H9 (cell line): ENCODE measurements at regions not wholly inside any gene's neighbourhood (a gene's known extent, or its start where the extent isn't known, plus 50 kb on each side); places are given as distances from the start of the nearest gene placed in this dataset.

ENCODE experiments used
- DNase-seq: peaks from one replicate; pipeline ENCODE4 v3.0.0-alpha.2; 2017
- H2AFZ ChIP-seq: one replicate; pipeline ENCODE4 v1.6.1; 2013; ENCODE audit warnings: mild to moderate bottlenecking, low read length, control low read depth, moderate library complexity
- H2AK5ac ChIP-seq: 2 replicates; pipeline ENCODE4 v1.6.1; 2013; ENCODE audit warnings: low read length, control low read depth, mixed read lengths; ENCODE audit not compliant: insufficient read length
- H2BK120ac ChIP-seq: one replicate; pipeline ENCODE4 v1.6.1; 2013; ENCODE audit warnings: low read depth, mild to moderate bottlenecking, low read length, control low read depth, inconsistent platforms; ENCODE audit not compliant: poor library complexity, severe bottlenecking
- H2BK12ac ChIP-seq: 2 replicates; pipeline ENCODE4 v1.6.1; 2013; ENCODE audit warnings: low read length, control low read depth, mixed read lengths, low read depth; ENCODE audit not compliant: insufficient read length
- H2BK15ac ChIP-seq: 2 replicates; pipeline ENCODE4 v1.6.1; 2013; ENCODE audit warnings: low read depth, low read length, control low read depth
- H2BK20ac ChIP-seq: one replicate; pipeline ENCODE4 v1.6.1; 2013; ENCODE audit warnings: low read depth, mild to moderate bottlenecking, low read length, control low read depth, inconsistent platforms; ENCODE audit not compliant: poor library complexity, severe bottlenecking
- H2BK5ac ChIP-seq: 2 replicates; pipeline ENCODE4 v1.6.1; 2013; ENCODE audit warnings: low read length, control low read depth, mixed read lengths; ENCODE audit not compliant: insufficient read length
- H3K14ac ChIP-seq: 2 replicates; pipeline ENCODE4 v1.6.1; 2013; ENCODE audit warnings: low read length, control low read depth; ENCODE audit not compliant: insufficient read depth
- H3K18ac ChIP-seq: 2 replicates; pipeline ENCODE4 v1.6.1; 2013; ENCODE audit warnings: low read depth, mild to moderate bottlenecking, mixed read lengths, low read length, control low read depth; ENCODE audit not compliant: insufficient read length
- H3K23ac ChIP-seq: 2 replicates; pipeline ENCODE4 v1.6.1; 2013; ENCODE audit warnings: low read length, control low read depth, mixed read lengths, low read depth; ENCODE audit not compliant: insufficient read length
- H3K23me2 ChIP-seq: 2 replicates; pipeline ENCODE4 v1.6.1; 2013; ENCODE audit warnings: low read depth, mild to moderate bottlenecking, mixed read lengths, low read length, control low read depth; ENCODE audit not compliant: insufficient read length, poor library complexity, severe bottlenecking
- H3K27ac ChIP-seq: 2 replicates; pipeline ENCODE4 v1.5.1; 2013; ENCODE audit warnings: low read length, control low read depth, mixed read lengths, low read depth; ENCODE audit not compliant: insufficient read length
- H3K27me3 ChIP-seq: 2 replicates; pipeline ENCODE4 v1.6.1; 2013; ENCODE audit warnings: low read length, control low read depth, inconsistent platforms; ENCODE audit not compliant: insufficient read depth
- H3K4ac ChIP-seq: 2 replicates; pipeline ENCODE4 v1.6.1; 2013; ENCODE audit warnings: low read depth, mild to moderate bottlenecking, control low read depth, inconsistent platforms, low read length, moderate library complexity
- H3K4me1 ChIP-seq: 2 replicates; pipeline ENCODE4 v1.6.1; 2013; ENCODE audit warnings: low read length, control low read depth, inconsistent platforms; ENCODE audit not compliant: insufficient read depth
- H3K4me2 ChIP-seq: 2 replicates; pipeline ENCODE4 v1.6.1; 2013; ENCODE audit warnings: low read length, control low read depth, mixed read lengths; ENCODE audit not compliant: insufficient read length, insufficient read depth
- H3K56ac ChIP-seq: 2 replicates; pipeline ENCODE4 v1.6.1; 2013; ENCODE audit warnings: low read depth, mild to moderate bottlenecking, mixed read lengths, low read length, control low read depth; ENCODE audit not compliant: insufficient read length
- H3K79me1 ChIP-seq: 2 replicates; pipeline ENCODE4 v1.6.1; 2013; ENCODE audit warnings: low read depth, mild to moderate bottlenecking, moderate library complexity, low read length, control low read depth, inconsistent platforms; ENCODE audit not compliant: insufficient read depth, poor library complexity, severe bottlenecking
- H3K79me2 ChIP-seq: 2 replicates; pipeline ENCODE4 v1.6.1; 2013; ENCODE audit warnings: low read length, control low read depth, inconsistent platforms; ENCODE audit not compliant: insufficient read depth
- H3K9ac ChIP-seq: 2 replicates; pipeline ENCODE4 v1.6.1; 2013; ENCODE audit warnings: low read length, control low read depth, mixed read lengths; ENCODE audit not compliant: insufficient read length; ENCODE audit errors: extremely low read depth
- H3K9me3 ChIP-seq: one replicate; pipeline ENCODE4 v1.6.1; 2013; ENCODE audit warnings: low read depth, low read length, inconsistent platforms; ENCODE audit not compliant: control insufficient read depth
- H3T11ph ChIP-seq: one replicate; pipeline ENCODE4 v1.6.1; 2013; ENCODE audit warnings: mild to moderate bottlenecking, low read length, control low read depth, inconsistent platforms
- H4K20me1 ChIP-seq: one replicate; pipeline ENCODE4 v1.6.1; 2013; ENCODE audit not compliant: control insufficient read depth, insufficient read length, insufficient read depth
- H4K5ac ChIP-seq: 2 replicates; pipeline ENCODE4 v1.6.1; 2013; ENCODE audit warnings: low read depth, mild to moderate bottlenecking, mixed read lengths, low read length, control low read depth; ENCODE audit not compliant: insufficient read length
- H4K8ac ChIP-seq: replicated peaks from 2 replicates; pipeline ENCODE4 v1.6.1; 2013; ENCODE audit warnings: low read length, control low read depth, mixed read lengths, low read depth; ENCODE audit not compliant: insufficient read length
- H4K91ac ChIP-seq: 2 replicates; pipeline ENCODE4 v1.6.1; 2013; ENCODE audit warnings: low read depth, mild to moderate bottlenecking, moderate library complexity, mixed read lengths, low read length, control low read depth; ENCODE audit not compliant: insufficient read length
- H3K27ac Mint-ChIP-seq, 3 experiments: 2 replicates in 2 of 3; 3 replicates in 1 of 3; pipeline ENCODE4 v1.8.0; 2020 to 2021; ENCODE audit warnings: mixed read lengths in 3 of 3, mild to moderate bottlenecking in 1 of 3, moderate library complexity in 1 of 3
- H3K27me3 Mint-ChIP-seq: 2 replicates; pipeline ENCODE4 v1.8.0; 2021; ENCODE audit warnings: low read depth, mild to moderate bottlenecking, moderate library complexity, mixed read lengths
- H3K36me3 Mint-ChIP-seq, 3 experiments: 2 replicates in 2 of 3; 3 replicates in 1 of 3; pipeline ENCODE4 v1.8.0; 2020 to 2021; ENCODE audit warnings: low read depth in 3 of 3, mixed read lengths in 3 of 3; ENCODE audit not compliant: insufficient read depth in 1 of 3
- H3K4me1 Mint-ChIP-seq, 2 experiments: 2 replicates each; pipeline ENCODE4 v1.8.0; 2020; ENCODE audit warnings: mixed read lengths in 2 of 2
- H3K4me3 Mint-ChIP-seq, 2 experiments: 2 replicates in 1 of 2; 3 replicates in 1 of 2; pipeline ENCODE4 v1.8.0; 2020 to 2021; ENCODE audit warnings: mild to moderate bottlenecking in 2 of 2, mixed read lengths in 2 of 2, moderate library complexity in 1 of 2
- H3K9me3 Mint-ChIP-seq, 2 experiments: 2 replicates in 1 of 2; 3 replicates in 1 of 2; pipeline ENCODE4 v1.8.0; 2020; ENCODE audit warnings: mild to moderate bottlenecking in 2 of 2, mixed read lengths in 2 of 2, moderate library complexity in 1 of 2
- WGBS: extraction: QIAGEN DNeasy Blood & Tissue Kit; methylation state at CpG from one replicate; pipeline ENCODE4 v1.1.7; 2013; ENCODE audit warnings: missing lambda C conversion rate, low lambda C conversion rate, mixed read lengths; ENCODE audit not compliant: insufficient read length; ENCODE audit errors: extremely low coverage; 5-methylcytosine and 5-hydroxymethylcytosine counted together
- TF ChIP-seq, protein P1 (sequence below): fragments of 200-600 bp; sonication (generic); conservative IDR thresholded peaks from 3 replicates; pipeline ENCODE4 v1.8.0; 2021; ENCODE audit warnings: antibody characterized with exemption, mild to moderate bottlenecking

DNA sequence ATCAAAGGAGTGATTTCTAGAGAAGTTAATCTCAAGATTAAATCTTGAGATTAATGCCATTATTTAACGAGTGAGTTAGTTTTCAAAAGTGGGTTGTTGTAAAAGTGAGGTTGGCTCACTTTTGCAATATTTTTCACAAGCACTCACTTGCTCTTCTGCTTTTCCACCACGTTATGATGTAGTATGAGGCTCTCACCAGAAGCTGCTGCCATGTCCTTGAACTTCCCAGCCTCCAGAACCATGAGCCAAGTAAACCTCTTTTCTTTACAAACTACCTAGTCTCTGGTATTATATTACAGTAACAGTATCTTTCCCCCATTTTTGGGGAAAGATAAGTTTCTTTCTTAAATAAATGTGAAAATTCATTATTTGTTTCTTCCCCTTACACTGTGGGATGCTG lies 227.6 kb upstream of the ZFP64 start:
- Mint-ChIP-seq H3K9me3 (peaks cover 10 to 14% of the 10 kb centered on the region in 2 experiments; a peak in 4 of 5 replicates), H3K27me3 (no peaks in the 10 kb centered on the region), H3K4me3 (no peak overlapping the region), H3K27ac (no peak overlapping the region), H3K4me1 (no peaks in the 10 kb centered on the region), H3K36me3 (no peaks in the 10 kb centered on the region; a peak in 1 of 7 replicates)
- H2AFZ ChIP-seq = no peak overlapping the region
- no CpG with 5 or more reads among the region's 2 CpGs for WGBS
- no peak overlapping the region for H3K14ac ChIP-seq
- no peak overlapping the region for H3K27ac ChIP-seq
- no peak for DNase-seq
- H3K4ac ChIP-seq = no peak overlapping the region
- H4K20me1 ChIP-seq = no peaks in the 10 kb centered on the region
- no peak overlapping the region for H3T11ph ChIP-seq
- TF ChIP-seq, protein P1, sequence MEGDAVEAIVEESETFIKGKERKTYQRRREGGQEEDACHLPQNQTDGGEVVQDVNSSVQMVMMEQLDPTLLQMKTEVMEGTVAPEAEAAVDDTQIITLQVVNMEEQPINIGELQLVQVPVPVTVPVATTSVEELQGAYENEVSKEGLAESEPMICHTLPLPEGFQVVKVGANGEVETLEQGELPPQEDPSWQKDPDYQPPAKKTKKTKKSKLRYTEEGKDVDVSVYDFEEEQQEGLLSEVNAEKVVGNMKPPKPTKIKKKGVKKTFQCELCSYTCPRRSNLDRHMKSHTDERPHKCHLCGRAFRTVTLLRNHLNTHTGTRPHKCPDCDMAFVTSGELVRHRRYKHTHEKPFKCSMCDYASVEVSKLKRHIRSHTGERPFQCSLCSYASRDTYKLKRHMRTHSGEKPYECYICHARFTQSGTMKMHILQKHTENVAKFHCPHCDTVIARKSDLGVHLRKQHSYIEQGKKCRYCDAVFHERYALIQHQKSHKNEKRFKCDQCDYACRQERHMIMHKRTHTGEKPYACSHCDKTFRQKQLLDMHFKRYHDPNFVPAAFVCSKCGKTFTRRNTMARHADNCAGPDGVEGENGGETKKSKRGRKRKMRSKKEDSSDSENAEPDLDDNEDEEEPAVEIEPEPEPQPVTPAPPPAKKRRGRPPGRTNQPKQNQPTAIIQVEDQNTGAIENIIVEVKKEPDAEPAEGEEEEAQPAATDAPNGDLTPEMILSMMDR = no peak
- H4K5ac ChIP-seq = no peak overlapping the region
- H3K23ac ChIP-seq = no peak overlapping the region
- no peaks in the 10 kb centered on the region for H3K27me3 ChIP-seq
- H3K56ac ChIP-seq = no peak overlapping the region
- H3K79me2 ChIP-seq = no peaks in the 10 kb centered on the region
- H3K9me3 ChIP-seq = no peaks in the 10 kb centered on the region
- no peaks in the 10 kb centered on the region for H3K4me1 ChIP-seq
- no peak overlapping the region for H3K9ac ChIP-seq
- H4K91ac ChIP-seq = no peak overlapping the region
- H2AK5ac ChIP-seq = no peak overlapping the region
- no peak overlapping the region for H2BK20ac ChIP-seq
- no peak overlapping the region for H2BK12ac ChIP-seq
- no peak overlapping the region for H2BK5ac ChIP-seq
- no peak overlapping the region for H3K4me2 ChIP-seq
- H2BK15ac ChIP-seq = no peak overlapping the region
- no peak overlapping the region for H2BK120ac ChIP-seq
- H3K18ac ChIP-seq = no peak overlapping the region
- no peaks in the 10 kb centered on the region for H3K23me2 ChIP-seq
- H3K79me1 ChIP-seq = no peaks in the 10 kb centered on the region
- no peak overlapping the region for H4K8ac ChIP-seq
